ENCODE measurements at regions not wholly inside any gene's neighbourhood (a gene's known extent, or its start where the extent isn't known, plus 50 kb on each side); places are given as distances from the start of the nearest gene placed in this dataset.
"Not testable (repeated sequence)": the region's sequence is repeated elsewhere in the genome, so short reads cannot be mapped to it uniquely, and the experiment has no call there.

- no peak for DNase-seq
These were observed 458.5 kb downstream of the RBFOX1 start for GRCh38 chr16:7791028-7791590.

- no peak for DNase-seq
These were observed 442.4 kb downstream of the RBFOX1 start for GRCh38 chr16:7775072-7775488.

GRCh38 chr16:7772722-7773121, 440.1 kb downstream of the RBFOX1 start:
- no peak for DNase-seq

- DNase-seq: not testable (repeated sequence)
These were observed 436.4 kb downstream of the RBFOX1 start for GRCh38 chr16:7769091-7769490.

GRCh38 chr16:7765079-7765550, 432.5 kb downstream of the RBFOX1 start:
- DNase-seq: no peak

GRCh38 chr16:7763111-7763510, 430.5 kb downstream of the RBFOX1 start:
- no peak for DNase-seq

Data from inflammatory macrophage (primary cell).